GM12892 (cell line): ENCODE measurements at regions not wholly inside any gene's neighbourhood (a gene's known extent, or its start where the extent isn't known, plus 50 kb on each side); places are given as distances from the start of the nearest gene placed in this dataset.

Source experiments
- POLR2A ChIP-seq: IDR thresholded peaks from 2 replicates; pipeline ENCODE4 v1.6.1; 2011; ENCODE audit warnings: low read depth, low read length, control low read depth
- POLR2AphosphoS5 ChIP-seq: IDR thresholded peaks from 2 replicates; pipeline ENCODE4 v1.6.1; 2011; ENCODE audit warnings: low read depth, low read length, control low read depth

DNA sequence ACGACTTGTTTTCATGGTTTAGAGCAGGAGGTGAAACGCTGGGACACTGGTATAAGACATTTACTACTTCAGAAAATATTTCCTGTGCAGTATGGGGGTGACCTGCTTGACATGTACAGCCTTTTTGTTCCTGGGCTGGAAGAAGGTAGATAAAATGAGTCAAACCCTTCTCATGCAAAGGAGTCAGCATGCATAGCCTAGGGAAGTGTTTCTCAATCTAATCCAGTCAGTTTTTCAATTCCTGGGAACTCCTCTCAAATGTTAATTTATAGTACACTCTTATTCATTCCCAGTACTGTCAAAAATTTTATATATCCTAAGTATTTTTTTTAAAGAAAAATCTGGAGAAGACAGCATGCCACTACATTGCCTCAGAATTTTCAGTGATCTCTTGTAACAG is 154.7 kb upstream of the GUCY1A2 start:
- no peak for TF ChIP-seq POLR2A
- TF ChIP-seq POLR2AphosphoS5, result no peak
